ENCODE measurements at regions not wholly inside any gene's neighbourhood (a gene's known extent, or its start where the extent isn't known, plus 50 kb on each side); places are given as distances from the start of the nearest gene placed in this dataset.

- H3K9me3 ChIP-seq, result no peaks in the 10 kb centered on the region
- H3K9ac ChIP-seq, result no peak overlapping the region
- no peak overlapping the region for H3K4me2 ChIP-seq
- TF ChIP-seq JUND (IDR thresholded peaks at IDR 0.05), result no peak
- no peak for TF ChIP-seq USF2 (IDR thresholded peaks at IDR 0.05; ENCODE audit: borderline replicate concordance, low read depth, low read length)
- no peak for TF ChIP-seq GABPA (IDR thresholded peaks at IDR 0.05; ENCODE audit: low read depth)
- TF ChIP-seq USF1 (IDR thresholded peaks at IDR 0.05; ENCODE audit: borderline replicate concordance, low read depth), result no peak
- H3F3A ChIP-seq (replicated peaks; ENCODE audit: insufficient read depth), result no peaks in the 10 kb centered on the region
- H3K9me2 ChIP-seq, result no peaks in the 10 kb centered on the region
- POLR2A ChIA-PET, result no interaction called here
- H3K27me3 ChIP-seq (ENCODE audit: insufficient read depth), result peaks cover 17% of the 10 kb centered on the region; the same call in 1 of the 2 replicates
- no peak overlapping the region for H3K4me3 ChIP-seq (ENCODE audit: low read depth in 2 of 2, low read length in 1 of 2)
- no peaks in the 10 kb centered on the region for H3K36me3 ChIP-seq (replicated peaks in 1 of 2; ENCODE audit: control insufficient read depth in 1 of 2, insufficient read depth in 2 of 2, low read length in 1 of 2)
- no peak for DNase-seq
- no peaks in the 10 kb centered on the region for H3K4me1 ChIP-seq (ENCODE audit: control insufficient read depth in 1 of 2, insufficient read depth in 2 of 2, low read depth in 1 of 2, low read length in 1 of 2)
- H3K27ac ChIP-seq (ENCODE audit: low read depth in 2 of 2, low read length in 1 of 2), result no peak overlapping the region
- H2AFZ ChIP-seq (ENCODE audit: low read depth), result no peak overlapping the region
- no peaks in the 10 kb centered on the region for H4K20me1 ChIP-seq (ENCODE audit: insufficient read depth)
- H3K79me2 ChIP-seq (ENCODE audit: insufficient read depth), result no peaks in the 10 kb centered on the region
- WGBS (ENCODE audit: low lambda C conversion rate), result 15% methylated on average over 6 of the region's 6 CpGs
- CTCF ChIA-PET, result interaction anchor here (1.0 kb wide), 1 partner anchor 23 kb away, joined by 3 read pairs; no protein-coding TSS in a partner anchor
Observed at GRCh38 chr7:27374958-27375841, 132.6 kb downstream of the EVX1 start.

- Histone ChIP-seq H3K9me3 (no peaks in the 10 kb centered on the region), H2AFZ (ENCODE audit: low read depth) (no peak overlapping the region), H3K9me2 (no peaks in the 10 kb centered on the region), H3K36me3 (replicated peaks in 1 of 2; ENCODE audit: control insufficient read depth in 1 of 2, insufficient read depth in 2 of 2, low read length in 1 of 2) (no peaks in the 10 kb centered on the region), H3K4me1 (ENCODE audit: control insufficient read depth in 1 of 2, insufficient read depth in 2 of 2, low read depth in 1 of 2, low read length in 1 of 2) (no peaks in the 10 kb centered on the region), H3K4me2 (no peak overlapping the region), H3K4me3 (ENCODE audit: low read depth in 2 of 2, low read length in 1 of 2) (no peak overlapping the region), H3K27me3 (ENCODE audit: insufficient read depth) (peaks cover 17% of the 10 kb centered on the region; the same call in 1 of the 2 replicates), H3K27ac (ENCODE audit: low read depth in 2 of 2, low read length in 1 of 2) (no peak overlapping the region), H4K20me1 (ENCODE audit: insufficient read depth) (no peaks in the 10 kb centered on the region), H3F3A (replicated peaks; ENCODE audit: insufficient read depth) (no peaks in the 10 kb centered on the region), H3K9ac (no peak overlapping the region), H3K79me2 (ENCODE audit: insufficient read depth) (no peaks in the 10 kb centered on the region)
- TF ChIP-seq FOXJ3 (CRISPR knock-in tag; IDR thresholded peaks at IDR 0.05), result no peak
- TF ChIP-seq FOSL2 (IDR thresholded peaks at IDR 0.05; ENCODE audit: borderline replicate concordance, low read depth), result no peak
- TF ChIP-seq EP300 (IDR thresholded peaks at IDR 0.05; ENCODE audit: borderline replicate concordance in 1 of 2, low read depth in 1 of 2, low read length in 1 of 2), result no peak
- TF ChIP-seq CHD2 (IDR thresholded peaks at IDR 0.05; ENCODE audit: low read length, partially characterized antibody), result no peak
- no peak for TF ChIP-seq RCOR1 (IDR thresholded peaks at IDR 0.05; ENCODE audit: low read length)
- no peak for TF ChIP-seq USF1 (IDR thresholded peaks at IDR 0.05; ENCODE audit: borderline replicate concordance, low read depth)
- TF ChIP-seq MEF2A (IDR thresholded peaks at IDR 0.05; ENCODE audit: borderline replicate concordance, low read depth), result no peak
- no peak for TF ChIP-seq POLR2AphosphoS5 (IDR thresholded peaks at IDR 0.05; ENCODE audit: low read depth, low read length)
- TF ChIP-seq USF2 (IDR thresholded peaks at IDR 0.05; ENCODE audit: borderline replicate concordance, low read depth, low read length), result no peak
- TF ChIP-seq ZBTB33 (IDR thresholded peaks at IDR 0.05; ENCODE audit: borderline replicate concordance, low read depth), result no peak
- no peak for TF ChIP-seq JUND (IDR thresholded peaks at IDR 0.05)
- no peak for TF ChIP-seq FOXM1 (IDR thresholded peaks at IDR 0.05; ENCODE audit: low read depth)
- TF ChIP-seq SIN3A (IDR thresholded peaks at IDR 0.05; ENCODE audit: borderline replicate concordance, low read depth, low read length), result no peak
- no peak for TF ChIP-seq IRF3 (IDR thresholded peaks at IDR 0.05; ENCODE audit: low read depth, low read length)
- ChIA-PET CTCF (no interaction called here), POLR2A (no interaction called here)
- WGBS (ENCODE audit: low lambda C conversion rate), result 14% methylated on average over 5 of the region's 5 CpGs
- DNase-seq, result no peak
Observed at GRCh38 chr7:27375958-27376357, 133.4 kb downstream of the EVX1 start.

Data from SK-N-SH (cell line).